Esophagus squamous epithelium (tissue), 4 donors: ENCODE measurements at regions not wholly inside any gene's neighbourhood (a gene's known extent, or its start where the extent isn't known, plus 50 kb on each side); places are given as distances from the start of the nearest gene placed in this dataset.

Experiments used
- POLR2A ChIP-seq, 4 donors: fragments of 450-650 bp; IDR thresholded peaks; one replicate each; pipeline ENCODE4 v1.6.1; 2017; ENCODE audit warnings: antibody characterized with exemption in 4 of 4, mild to moderate bottlenecking in 4 of 4, moderate library complexity in 3 of 4
- TF ChIP-seq, protein P1 (sequence below), 6 experiments: fragments of 450-650 bp in 4 of 6; fragments of 200-600 bp in 2 of 6; sonication (generic) in 2 of 6; IDR thresholded peaks; one replicate each; pipeline ENCODE4 v1.5.1; 2016 to 2019; ENCODE audit warnings: antibody characterized with exemption in 6 of 6, mild to moderate bottlenecking in 4 of 6, moderate library complexity in 4 of 6

DNA sequence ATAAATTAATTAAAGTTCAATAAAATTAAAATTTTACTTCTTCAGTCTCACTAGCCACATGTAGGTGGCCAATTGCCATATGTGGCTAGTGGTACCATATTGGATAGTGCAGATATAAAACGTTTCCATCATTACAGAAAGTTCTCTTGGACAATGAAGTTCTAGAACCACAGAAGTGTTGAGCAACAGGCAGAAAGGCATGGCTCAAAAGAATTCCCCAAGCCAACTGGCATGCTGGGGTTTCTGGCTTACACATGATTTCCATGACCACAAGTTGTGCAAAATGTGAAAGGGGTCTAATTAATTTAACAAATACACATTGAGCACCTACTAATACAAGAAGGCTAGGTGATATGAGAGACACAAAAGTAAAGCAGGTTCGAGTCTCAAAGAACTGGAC is 72.2 kb upstream of the CDC42BPA start:
- TF ChIP-seq POLR2A (IDR thresholded peaks at IDR 0.05) = no peak
- TF ChIP-seq, protein P1, sequence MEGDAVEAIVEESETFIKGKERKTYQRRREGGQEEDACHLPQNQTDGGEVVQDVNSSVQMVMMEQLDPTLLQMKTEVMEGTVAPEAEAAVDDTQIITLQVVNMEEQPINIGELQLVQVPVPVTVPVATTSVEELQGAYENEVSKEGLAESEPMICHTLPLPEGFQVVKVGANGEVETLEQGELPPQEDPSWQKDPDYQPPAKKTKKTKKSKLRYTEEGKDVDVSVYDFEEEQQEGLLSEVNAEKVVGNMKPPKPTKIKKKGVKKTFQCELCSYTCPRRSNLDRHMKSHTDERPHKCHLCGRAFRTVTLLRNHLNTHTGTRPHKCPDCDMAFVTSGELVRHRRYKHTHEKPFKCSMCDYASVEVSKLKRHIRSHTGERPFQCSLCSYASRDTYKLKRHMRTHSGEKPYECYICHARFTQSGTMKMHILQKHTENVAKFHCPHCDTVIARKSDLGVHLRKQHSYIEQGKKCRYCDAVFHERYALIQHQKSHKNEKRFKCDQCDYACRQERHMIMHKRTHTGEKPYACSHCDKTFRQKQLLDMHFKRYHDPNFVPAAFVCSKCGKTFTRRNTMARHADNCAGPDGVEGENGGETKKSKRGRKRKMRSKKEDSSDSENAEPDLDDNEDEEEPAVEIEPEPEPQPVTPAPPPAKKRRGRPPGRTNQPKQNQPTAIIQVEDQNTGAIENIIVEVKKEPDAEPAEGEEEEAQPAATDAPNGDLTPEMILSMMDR (IDR thresholded peaks at IDR 0.05) = no peak
